HEK293 (cell line): ENCODE measurements at regions not wholly inside any gene's neighbourhood (a gene's known extent, or its start where the extent isn't known, plus 50 kb on each side); places are given as distances from the start of the nearest gene placed in this dataset.

Experiments used
- CTCF ChIA-PET: fragments of 350-600 bp; formaldehyde crosslinking; extraction: SDS; loops from one replicate; lab custom pipeline; 2021; ENCODE audit warnings: antibody characterized with exemption; lab: Yijun Ruan, JAX
- POLR2A ChIA-PET: fragments of 300-600 bp; formaldehyde crosslinking; extraction: SDS; loops from one replicate; lab custom pipeline; 2020; ENCODE audit warnings: antibody characterized with exemption, inconsistent platforms; lab: Yijun Ruan, JAX
- H3K27ac ChIP-seq: fragments of 200-500 bp; sonication (Bioruptor generic); 2 replicates; pipeline ENCODE4 v1.5.1; 2014; ENCODE audit warnings: low read depth, low read length, control low read depth, inconsistent platforms; ENCODE audit errors: extremely low read depth
- H3K36me3 ChIP-seq, 2 experiments: fragments of 200-500 bp in 1 of 2; sonication (Bioruptor generic) in 1 of 2; 1 replicate in 1 of 2; 2 replicates in 1 of 2; pipeline ENCODE4 v1.5.1; 2014 to 2017; ENCODE audit warnings: inconsistent platforms in 2 of 2, low read length in 2 of 2; ENCODE audit not compliant: control insufficient read depth in 2 of 2, insufficient read depth in 1 of 2
- H3K4me1 ChIP-seq: fragments of 200-500 bp; sonication (Bioruptor generic); 2 replicates; pipeline ENCODE4 v1.5.1; 2014; ENCODE audit warnings: mild to moderate bottlenecking, low read length, inconsistent platforms; ENCODE audit not compliant: control insufficient read depth, insufficient read depth
- H3K4me3 ChIP-seq: 2 replicates; pipeline ENCODE4 v1.5.1; 2011; ENCODE audit warnings: low read depth, mild to moderate bottlenecking, control low read depth, low read length, moderate library complexity
- H3K9me3 ChIP-seq: fragments of 200-500 bp; sonication (Bioruptor generic); 2 replicates; pipeline ENCODE4 v1.5.1; 2014; ENCODE audit warnings: low read depth, low read length, inconsistent platforms; ENCODE audit not compliant: control insufficient read depth, insufficient read depth
- EGR2 ChIP-seq: fragments of 450-650 bp; formaldehyde crosslinking; IDR thresholded peaks from 2 replicates; pipeline ENCODE4 v1.5.1; 2016; ENCODE audit warnings: low read depth, missing biosample characterization, missing genetic modification characterization
- HOXD13 ChIP-seq: sonication (generic); formaldehyde crosslinking; IDR thresholded peaks from 2 replicates; pipeline ENCODE4 v1.8.0; 2022; ENCODE audit warnings: missing genetic modification reagents, borderline replicate concordance
- MZF1 ChIP-seq: fragments of 450-650 bp; formaldehyde crosslinking; IDR thresholded peaks from 2 replicates; pipeline ENCODE4 v1.5.1; 2017; ENCODE audit warnings: missing biosample characterization, missing genetic modification characterization, borderline replicate concordance
- REPIN1 ChIP-seq: fragments of 450-650 bp; formaldehyde crosslinking; IDR thresholded peaks from 2 replicates; pipeline ENCODE4 v1.5.1; 2017; ENCODE audit warnings: missing biosample characterization, missing genetic modification characterization, low read depth
- SALL2 ChIP-seq: fragments of 450-650 bp; formaldehyde crosslinking; IDR thresholded peaks from 2 replicates; pipeline ENCODE4 v1.5.0; 2017; ENCODE audit warnings: missing biosample characterization, mild to moderate bottlenecking, missing genetic modification characterization, borderline replicate concordance
- ZNF155 ChIP-seq: fragments of 450-650 bp; formaldehyde crosslinking; IDR thresholded peaks from 2 replicates; pipeline ENCODE4 v1.5.1; 2016; ENCODE audit warnings: missing biosample characterization, missing genetic modification characterization
- ZNF2 ChIP-seq: fragments of 450-650 bp; formaldehyde crosslinking; IDR thresholded peaks from 2 replicates; pipeline ENCODE4 v1.5.1; 2016; ENCODE audit warnings: missing biosample characterization, missing genetic modification characterization
- ZNF555 ChIP-seq: fragments of 450-650 bp; formaldehyde crosslinking; conservative IDR thresholded peaks from 2 replicates; pipeline ENCODE4 v1.5.1; 2017; ENCODE audit warnings: missing biosample characterization, mild to moderate bottlenecking, missing genetic modification characterization, inconsistent platforms
- ZNF596 ChIP-seq: fragments of 450-650 bp; IDR thresholded peaks from 2 replicates; pipeline ENCODE4 v1.5.0; 2018; ENCODE audit warnings: missing biosample characterization, mild to moderate bottlenecking, missing genetic modification characterization, moderate library complexity
- ZNF624 ChIP-seq: fragments of 450-650 bp; formaldehyde crosslinking; IDR thresholded peaks from 2 replicates; pipeline ENCODE4 v1.5.1; 2017; ENCODE audit warnings: missing biosample characterization, missing genetic modification characterization
- ZNF701 ChIP-seq: fragments of 450-650 bp; formaldehyde crosslinking; IDR thresholded peaks from 2 replicates; pipeline ENCODE4 v1.5.1; 2016; ENCODE audit warnings: missing biosample characterization, missing genetic modification characterization
- ZNF768 ChIP-seq: fragments of 450-650 bp; formaldehyde crosslinking; IDR thresholded peaks from 2 replicates; pipeline ENCODE4 v1.5.1; 2018; ENCODE audit warnings: missing biosample characterization, mild to moderate bottlenecking, missing genetic modification characterization
- TF ChIP-seq, protein P1 (sequence below): fragments of 450-650 bp; formaldehyde crosslinking; IDR thresholded peaks from 2 replicates; pipeline ENCODE4 v1.5.1; 2016; ENCODE audit warnings: missing biosample characterization, missing genetic modification characterization, borderline replicate concordance
- TF ChIP-seq, protein P2 (sequence below): fragments of 450-650 bp; formaldehyde crosslinking; IDR thresholded peaks from 2 replicates; pipeline ENCODE4 v1.5.1; 2016; ENCODE audit warnings: missing biosample characterization, missing genetic modification characterization
- TF ChIP-seq, protein P3 (sequence below): fragments of 450-650 bp; formaldehyde crosslinking; conservative IDR thresholded peaks from 2 replicates; pipeline ENCODE4 v1.5.1; 2016; ENCODE audit warnings: low read depth, missing biosample characterization, missing genetic modification characterization
- TF ChIP-seq, protein P4 (sequence below): fragments of 450-650 bp; formaldehyde crosslinking; IDR thresholded peaks from 2 replicates; pipeline ENCODE4 v1.5.1; 2016; ENCODE audit warnings: missing biosample characterization, missing genetic modification characterization
- TF ChIP-seq, protein P5 (sequence below): fragments of 450-650 bp; formaldehyde crosslinking; IDR thresholded peaks from 2 replicates; pipeline ENCODE4 v1.5.1; 2017; ENCODE audit warnings: missing biosample characterization, mild to moderate bottlenecking, missing genetic modification characterization, moderate library complexity

DNA sequence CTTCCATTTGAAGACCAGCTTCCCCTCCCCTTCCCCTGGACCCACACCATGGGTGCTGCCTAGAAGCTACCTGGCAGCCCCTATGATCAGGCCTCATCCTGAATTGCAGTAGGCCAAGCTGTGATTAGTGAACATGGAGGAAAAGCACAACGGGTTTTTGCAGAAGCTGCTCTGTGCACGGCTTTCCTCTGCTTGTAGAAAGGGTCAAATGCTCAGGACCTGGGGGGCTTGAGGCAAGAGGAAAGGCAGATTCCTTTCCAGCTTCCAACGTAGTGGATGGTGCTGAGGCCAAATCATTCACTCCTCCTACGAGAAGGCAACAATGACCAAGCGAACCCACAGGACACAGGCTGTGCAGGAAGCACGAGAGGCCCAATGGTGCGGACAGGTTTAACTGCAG, 410.3 kb upstream of the SHH start:
- Histone ChIP-seq H3K36me3 (no peaks in the 10 kb centered on the region), H3K27ac (no peak overlapping the region), H3K4me3 (no peak overlapping the region), H3K4me1 (no peaks in the 10 kb centered on the region), H3K9me3 (no peaks in the 10 kb centered on the region)
- POLR2A ChIA-PET, result no interaction called here
- TF ChIP-seq, protein P1, sequence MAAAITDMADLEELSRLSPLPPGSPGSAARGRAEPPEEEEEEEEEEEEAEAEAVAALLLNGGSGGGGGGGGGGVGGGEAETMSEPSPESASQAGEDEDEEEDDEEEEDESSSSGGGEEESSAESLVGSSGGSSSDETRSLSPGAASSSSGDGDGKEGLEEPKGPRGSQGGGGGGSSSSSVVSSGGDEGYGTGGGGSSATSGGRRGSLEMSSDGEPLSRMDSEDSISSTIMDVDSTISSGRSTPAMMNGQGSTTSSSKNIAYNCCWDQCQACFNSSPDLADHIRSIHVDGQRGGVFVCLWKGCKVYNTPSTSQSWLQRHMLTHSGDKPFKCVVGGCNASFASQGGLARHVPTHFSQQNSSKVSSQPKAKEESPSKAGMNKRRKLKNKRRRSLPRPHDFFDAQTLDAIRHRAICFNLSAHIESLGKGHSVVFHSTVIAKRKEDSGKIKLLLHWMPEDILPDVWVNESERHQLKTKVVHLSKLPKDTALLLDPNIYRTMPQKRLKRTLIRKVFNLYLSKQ (tag by site-specific recombination), result no peak
- TF ChIP-seq, protein P2, sequence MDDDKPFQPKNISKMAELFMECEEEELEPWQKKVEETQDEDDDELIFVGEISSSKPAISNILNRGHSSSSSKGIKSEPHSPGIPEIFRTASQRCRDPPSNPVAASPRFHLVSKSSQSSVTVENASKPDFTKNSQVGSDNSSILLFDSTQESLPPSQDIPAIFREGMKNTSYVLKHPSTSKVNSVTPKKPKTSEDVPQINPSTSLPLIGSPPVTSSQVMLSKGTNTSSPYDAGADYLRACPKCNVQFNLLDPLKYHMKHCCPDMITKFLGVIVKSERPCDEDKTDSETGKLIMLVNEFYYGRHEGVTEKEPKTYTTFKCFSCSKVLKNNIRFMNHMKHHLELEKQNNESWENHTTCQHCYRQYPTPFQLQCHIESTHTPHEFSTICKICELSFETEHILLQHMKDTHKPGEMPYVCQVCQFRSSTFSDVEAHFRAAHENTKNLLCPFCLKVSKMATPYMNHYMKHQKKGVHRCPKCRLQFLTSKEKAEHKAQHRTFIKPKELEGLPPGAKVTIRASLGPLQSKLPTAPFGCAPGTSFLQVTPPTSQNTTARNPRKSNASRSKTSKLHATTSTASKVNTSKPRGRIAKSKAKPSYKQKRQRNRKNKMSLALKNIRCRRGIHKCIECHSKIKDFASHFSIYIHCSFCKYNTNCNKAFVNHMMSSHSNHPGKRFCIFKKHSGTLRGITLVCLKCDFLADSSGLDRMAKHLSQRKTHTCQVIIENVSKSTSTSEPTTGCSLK (tag by site-specific recombination), result no peak
- TF ChIP-seq ZNF701 (tag by site-specific recombination), result no peak
- TF ChIP-seq ZNF155 (tag by site-specific recombination), result no peak
- TF ChIP-seq ZNF555 (tag by site-specific recombination), result no peak
- TF ChIP-seq, protein P3, sequence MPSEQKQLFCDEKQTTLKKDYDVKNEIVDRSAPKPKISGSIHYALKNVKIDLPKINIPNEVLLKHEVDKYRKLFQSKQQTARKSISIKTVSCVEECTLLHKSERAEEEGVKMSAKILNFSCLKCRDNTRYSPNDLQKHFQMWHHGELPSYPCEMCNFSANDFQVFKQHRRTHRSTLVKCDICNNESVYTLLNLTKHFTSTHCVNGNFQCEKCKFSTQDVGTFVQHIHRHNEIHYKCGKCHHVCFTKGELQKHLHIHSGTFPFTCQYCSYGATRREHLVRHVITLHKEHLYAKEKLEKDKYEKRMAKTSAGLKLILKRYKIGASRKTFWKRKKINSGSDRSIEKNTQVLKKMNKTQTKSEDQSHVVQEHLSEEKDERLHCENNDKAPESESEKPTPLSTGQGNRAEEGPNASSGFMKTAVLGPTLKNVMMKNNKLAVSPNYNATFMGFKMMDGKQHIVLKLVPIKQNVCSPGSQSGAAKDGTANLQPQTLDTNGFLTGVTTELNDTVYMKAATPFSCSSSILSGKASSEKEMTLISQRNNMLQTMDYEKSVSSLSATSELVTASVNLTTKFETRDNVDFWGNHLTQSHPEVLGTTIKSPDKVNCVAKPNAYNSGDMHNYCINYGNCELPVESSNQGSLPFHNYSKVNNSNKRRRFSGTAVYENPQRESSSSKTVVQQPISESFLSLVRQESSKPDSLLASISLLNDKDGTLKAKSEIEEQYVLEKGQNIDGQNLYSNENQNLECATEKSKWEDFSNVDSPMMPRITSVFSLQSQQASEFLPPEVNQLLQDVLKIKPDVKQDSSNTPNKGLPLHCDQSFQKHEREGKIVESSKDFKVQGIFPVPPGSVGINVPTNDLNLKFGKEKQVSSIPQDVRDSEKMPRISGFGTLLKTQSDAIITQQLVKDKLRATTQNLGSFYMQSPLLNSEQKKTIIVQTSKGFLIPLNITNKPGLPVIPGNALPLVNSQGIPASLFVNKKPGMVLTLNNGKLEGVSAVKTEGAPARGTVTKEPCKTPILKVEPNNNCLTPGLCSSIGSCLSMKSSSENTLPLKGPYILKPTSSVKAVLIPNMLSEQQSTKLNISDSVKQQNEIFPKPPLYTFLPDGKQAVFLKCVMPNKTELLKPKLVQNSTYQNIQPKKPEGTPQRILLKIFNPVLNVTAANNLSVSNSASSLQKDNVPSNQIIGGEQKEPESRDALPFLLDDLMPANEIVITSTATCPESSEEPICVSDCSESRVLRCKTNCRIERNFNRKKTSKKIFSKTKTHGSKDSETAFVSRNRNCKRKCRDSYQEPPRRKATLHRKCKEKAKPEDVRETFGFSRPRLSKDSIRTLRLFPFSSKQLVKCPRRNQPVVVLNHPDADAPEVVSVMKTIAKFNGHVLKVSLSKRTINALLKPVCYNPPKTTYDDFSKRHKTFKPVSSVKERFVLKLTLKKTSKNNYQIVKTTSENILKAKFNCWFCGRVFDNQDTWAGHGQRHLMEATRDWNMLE (tag by site-specific recombination), result no peak
- TF ChIP-seq, protein P4, sequence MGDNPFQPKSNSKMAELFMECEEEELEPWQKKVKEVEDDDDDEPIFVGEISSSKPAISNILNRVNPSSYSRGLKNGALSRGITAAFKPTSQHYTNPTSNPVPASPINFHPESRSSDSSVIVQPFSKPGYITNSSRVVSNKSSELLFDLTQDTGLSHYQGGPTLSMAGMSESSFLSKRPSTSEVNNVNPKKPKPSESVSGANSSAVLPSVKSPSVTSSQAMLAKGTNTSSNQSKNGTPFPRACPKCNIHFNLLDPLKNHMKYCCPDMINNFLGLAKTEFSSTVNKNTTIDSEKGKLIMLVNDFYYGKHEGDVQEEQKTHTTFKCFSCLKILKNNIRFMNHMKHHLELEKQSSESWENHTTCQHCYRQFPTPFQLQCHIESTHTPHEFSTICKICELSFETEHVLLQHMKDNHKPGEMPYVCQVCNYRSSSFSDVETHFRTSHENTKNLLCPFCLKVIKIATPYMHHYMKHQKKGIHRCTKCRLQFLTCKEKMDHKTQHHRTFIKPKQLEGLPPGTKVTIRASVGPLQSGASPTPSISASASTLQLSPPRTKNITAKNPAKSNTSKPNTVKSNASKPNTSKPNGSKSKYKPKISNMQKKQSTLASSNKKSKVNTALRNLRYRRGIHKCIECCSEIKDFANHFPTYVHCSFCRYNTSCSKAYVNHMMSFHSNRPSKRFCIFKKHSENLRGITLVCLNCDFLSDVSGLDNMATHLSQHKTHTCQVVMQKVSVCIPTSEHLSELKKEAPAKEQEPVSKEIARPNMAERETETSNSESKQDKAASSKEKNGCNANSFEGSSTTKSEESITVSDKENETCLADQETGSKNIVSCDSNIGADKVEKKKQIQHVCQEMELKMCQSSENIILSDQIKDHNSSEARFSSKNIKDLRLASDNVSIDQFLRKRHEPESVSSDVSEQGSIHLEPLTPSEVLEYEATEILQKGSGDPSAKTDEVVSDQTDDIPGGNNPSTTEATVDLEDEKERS (tag by site-specific recombination), result no peak
- TF ChIP-seq, protein P5, sequence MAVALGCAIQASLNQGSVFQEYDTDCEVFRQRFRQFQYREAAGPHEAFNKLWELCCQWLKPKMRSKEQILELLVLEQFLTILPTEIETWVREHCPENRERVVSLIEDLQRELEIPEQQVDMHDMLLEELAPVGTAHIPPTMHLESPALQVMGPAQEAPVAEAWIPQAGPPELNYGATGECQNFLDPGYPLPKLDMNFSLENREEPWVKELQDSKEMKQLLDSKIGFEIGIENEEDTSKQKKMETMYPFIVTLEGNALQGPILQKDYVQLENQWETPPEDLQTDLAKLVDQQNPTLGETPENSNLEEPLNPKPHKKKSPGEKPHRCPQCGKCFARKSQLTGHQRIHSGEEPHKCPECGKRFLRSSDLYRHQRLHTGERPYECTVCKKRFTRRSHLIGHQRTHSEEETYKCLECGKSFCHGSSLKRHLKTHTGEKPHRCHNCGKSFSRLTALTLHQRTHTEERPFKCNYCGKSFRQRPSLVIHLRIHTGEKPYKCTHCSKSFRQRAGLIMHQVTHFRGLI (tag by site-specific recombination), result no peak
- no peak for TF ChIP-seq MZF1 (tag by site-specific recombination)
- no peak for TF ChIP-seq ZNF768 (tag by site-specific recombination)
- TF ChIP-seq ZNF596, result no peak
- no peak for TF ChIP-seq REPIN1 (tag by site-specific recombination)
- TF ChIP-seq ZNF624, result no peak
- TF ChIP-seq EGR2 (tag by site-specific recombination), result no peak
- no peak for TF ChIP-seq HOXD13 (CRISPR knock-in tag)
- no peak for TF ChIP-seq SALL2 (tag by site-specific recombination)
- no peak for TF ChIP-seq ZNF2 (tag by site-specific recombination)
- CTCF ChIA-PET, result no interaction called here
